SK-N-SH (cell line): ENCODE measurements at regions not wholly inside any gene's neighbourhood (a gene's known extent, or its start where the extent isn't known, plus 50 kb on each side); places are given as distances from the start of the nearest gene placed in this dataset.

Experiments
- CTCF ChIA-PET: fragments of 300-600, 350-600 bp; formaldehyde crosslinking; extraction: SDS; loops from one replicate; lab custom pipeline; 2021; lab: Yijun Ruan, JAX
- POLR2A ChIA-PET: fragments of 350-600 bp; sonication (Branson Sonifier 250); formaldehyde crosslinking; extraction: SDS; loops from one replicate; lab custom pipeline; 2020; ENCODE audit warnings: antibody characterized with exemption, inconsistent platforms; lab: Yijun Ruan, JAX
- DNase-seq: peaks from one replicate; pipeline ENCODE4 v3.0.0; 2012
- H2AFZ ChIP-seq: fragments of 200-600 bp; sonication (generic); 2 replicates; pipeline ENCODE4 v1.8.1; 2016; ENCODE audit warnings: antibody characterized with exemption, mild to moderate bottlenecking, low read depth
- H3F3A ChIP-seq: fragments of 200-600 bp; sonication (generic); replicated peaks from 2 replicates; pipeline ENCODE3; 2016; ENCODE audit warnings: antibody characterized with exemption, mild to moderate bottlenecking; ENCODE audit not compliant: insufficient read depth
- H3K27ac ChIP-seq, 2 experiments: fragments of 200-500 bp in 1 of 2; fragments of 200-600 bp in 1 of 2; sonication (Bioruptor generic) in 1 of 2; sonication (generic), shearing (Covaris generic) in 1 of 2; 2 replicates each; pipeline versions ENCODE4 v1.5.1 to v1.6.1; 2014 to 2016; ENCODE audit warnings: low read depth in 2 of 2, inconsistent platforms in 1 of 2, low read length in 1 of 2, mild to moderate bottlenecking in 1 of 2, mixed read lengths in 1 of 2
- H3K27me3 ChIP-seq: fragments of 200-600 bp; sonication (generic), shearing (Covaris generic); 2 replicates; pipeline ENCODE4 v1.6.1; 2016; ENCODE audit warnings: mixed run types; ENCODE audit not compliant: insufficient read depth
- H3K36me3 ChIP-seq, 2 experiments: fragments of 200-500 bp in 1 of 2; fragments of 200-600 bp in 1 of 2; sonication (Bioruptor generic) in 1 of 2; sonication (generic) in 1 of 2; replicated peaks in 1 of 2; 2 replicates each; pipeline versions ENCODE3 to v1.5.1; 2014 to 2016; ENCODE audit warnings: low read length in 1 of 2, mild to moderate bottlenecking in 1 of 2; ENCODE audit not compliant: insufficient read depth in 2 of 2, control insufficient read depth in 1 of 2
- H3K4me1 ChIP-seq, 2 experiments: fragments of 200-500 bp in 1 of 2; fragments of 200-600 bp in 1 of 2; sonication (Bioruptor generic) in 1 of 2; sonication (generic), shearing (Covaris generic) in 1 of 2; 2 replicates each; pipeline versions ENCODE4 v1.5.1 to v1.6.1; 2014 to 2016; ENCODE audit warnings: low read depth in 1 of 2, low read length in 1 of 2, mixed run types in 1 of 2; ENCODE audit not compliant: insufficient read depth in 2 of 2, control insufficient read depth in 1 of 2
- H3K4me2 ChIP-seq: fragments of 200-600 bp; sonication (generic), shearing (Covaris generic); 2 replicates; pipeline ENCODE4 v1.6.1; 2017; ENCODE audit warnings: mixed run types
- H3K4me3 ChIP-seq, 2 experiments: fragments of 200-500 bp in 1 of 2; fragments of 200-600 bp in 1 of 2; sonication (Bioruptor generic) in 1 of 2; sonication (generic), shearing (Covaris generic) in 1 of 2; 2 replicates each; pipeline versions ENCODE4 v1.5.1 to v1.8.1; 2014 to 2016; ENCODE audit warnings: low read depth in 2 of 2, inconsistent platforms in 1 of 2, low read length in 1 of 2, mild to moderate bottlenecking in 1 of 2, mixed read lengths in 1 of 2, moderate library complexity in 1 of 2
- H3K79me2 ChIP-seq: fragments of 200-600 bp; sonication (generic); 2 replicates; pipeline ENCODE4 v1.8.1; 2017; ENCODE audit warnings: mild to moderate bottlenecking; ENCODE audit not compliant: insufficient read depth
- H3K9ac ChIP-seq: fragments of 200-600 bp; sonication (generic); 2 replicates; pipeline ENCODE4 v1.6.1; 2017; ENCODE audit warnings: mixed run types
- H3K9me2 ChIP-seq: fragments of 200-600 bp; sonication (generic); 2 replicates; pipeline ENCODE4 v1.6.1; 2017; ENCODE audit warnings: mixed run types
- H3K9me3 ChIP-seq: fragments of 200-600 bp; sonication (generic); 2 replicates; pipeline ENCODE4 v1.6.1; 2017; ENCODE audit warnings: mixed run types, mild to moderate bottlenecking, moderate library complexity
- H4K20me1 ChIP-seq: fragments of 200-600 bp; sonication (generic); 2 replicates; pipeline ENCODE4 v1.6.1; 2017; ENCODE audit warnings: mild to moderate bottlenecking, mixed run types; ENCODE audit not compliant: insufficient read depth
- ELF1 ChIP-seq: IDR thresholded peaks from 2 replicates; pipeline ENCODE4 v1.4.0; 2012
- EP300 ChIP-seq, 2 experiments: IDR thresholded peaks; 2 replicates each; pipeline versions ENCODE4 v1.4.0 to v1.6.1; 2012; ENCODE audit warnings: borderline replicate concordance in 1 of 2, low read depth in 1 of 2, low read length in 1 of 2
- EZH2phosphoT487 ChIP-seq: fragments of 200-600 bp; sonication (generic); IDR thresholded peaks from 2 replicates; pipeline ENCODE4 v1.6.1; 2017; ENCODE audit warnings: low read depth, mixed run types, mild to moderate bottlenecking, antibody characterized with exemption, moderate library complexity, borderline replicate concordance
- FOSL2 ChIP-seq: IDR thresholded peaks from 2 replicates; pipeline ENCODE4 v1.4.0; 2012; ENCODE audit warnings: low read depth, mild to moderate bottlenecking, moderate library complexity, borderline replicate concordance
- GABPA ChIP-seq: IDR thresholded peaks from 2 replicates; pipeline ENCODE4 v1.4.0; 2012; ENCODE audit warnings: low read depth, mild to moderate bottlenecking
- GATA2 ChIP-seq: sonication (generic); formaldehyde crosslinking; IDR thresholded peaks from 2 replicates; pipeline ENCODE4 v1.5.0; 2020; ENCODE audit warnings: mild to moderate bottlenecking, missing genetic modification reagents
- JUND ChIP-seq: IDR thresholded peaks from 2 replicates; pipeline ENCODE4 v1.4.0; 2012
- MEF2A ChIP-seq: IDR thresholded peaks from 2 replicates; pipeline ENCODE4 v1.4.0; 2012; ENCODE audit warnings: low read depth, borderline replicate concordance
- MXI1 ChIP-seq: IDR thresholded peaks from 2 replicates; pipeline ENCODE4 v1.6.1; 2012; ENCODE audit warnings: mild to moderate bottlenecking, low read depth, low read length, improper control_type of control experiment
- NFIC ChIP-seq: IDR thresholded peaks from 2 replicates; pipeline ENCODE4 v1.4.0; 2012; ENCODE audit warnings: borderline replicate concordance
- NRF1 ChIP-seq: IDR thresholded peaks from 2 replicates; pipeline ENCODE4 v1.6.1; 2012; ENCODE audit warnings: low read depth, mild to moderate bottlenecking, low read length
- POLR2AphosphoS5 ChIP-seq: IDR thresholded peaks from 2 replicates; pipeline ENCODE4 v1.6.1; 2012; ENCODE audit warnings: low read depth, low read length
- RAD21 ChIP-seq: IDR thresholded peaks from 2 replicates; pipeline ENCODE4 v1.6.1; 2012; ENCODE audit warnings: mild to moderate bottlenecking, low read length
- RCOR1 ChIP-seq: fragments of 150-350 bp; IDR thresholded peaks from 2 replicates; pipeline ENCODE4 v1.6.1; 2017; ENCODE audit warnings: antibody characterized with exemption, low read length
- RFX5 ChIP-seq: IDR thresholded peaks from 2 replicates; pipeline ENCODE4 v1.6.1; 2012; ENCODE audit warnings: mild to moderate bottlenecking, improper control_type of control experiment, low read length
- SIN3A ChIP-seq: IDR thresholded peaks from 2 replicates; pipeline ENCODE4 v1.6.1; 2012; ENCODE audit warnings: low read depth, mild to moderate bottlenecking, low read length, moderate library complexity, borderline replicate concordance
- TCF12 ChIP-seq: IDR thresholded peaks from 2 replicates; pipeline ENCODE4 v1.4.0; 2012
- TEAD4 ChIP-seq: IDR thresholded peaks from 2 replicates; pipeline ENCODE4 v1.4.0; 2012; ENCODE audit warnings: mild to moderate bottlenecking, borderline replicate concordance; ENCODE audit not compliant: insufficient read depth
- USF1 ChIP-seq: IDR thresholded peaks from 2 replicates; pipeline ENCODE4 v1.4.0; 2012; ENCODE audit warnings: low read depth, borderline replicate concordance
- WGBS: methylation state at CpG from one replicate; pipeline ENCODE4 v1.1.6; 2017; ENCODE audit warnings: low lambda C conversion rate; 5-methylcytosine and 5-hydroxymethylcytosine counted together

GRCh38 chr1:60589046-60589748, 493.2 kb upstream of the NFIA start:
- WGBS = 66% methylated on average over 4 of the region's 4 CpGs

GRCh38 chr1:60584371-60584770, 498.0 kb upstream of the NFIA start:
- Histone ChIP-seq H3K9me2 (no peaks in the 10 kb centered on the region), H2AFZ (no peak overlapping the region), H3K4me2 (no peak overlapping the region), H3F3A (no peaks in the 10 kb centered on the region), H4K20me1 (no peaks in the 10 kb centered on the region), H3K9ac (no peak overlapping the region), H3K27ac (no peak overlapping the region), H3K79me2 (no peaks in the 10 kb centered on the region), H3K36me3 (no peaks in the 10 kb centered on the region), H3K27me3 (no peaks in the 10 kb centered on the region), H3K4me1 (no peaks in the 10 kb centered on the region), H3K9me3 (peaks cover 6% of the 10 kb centered on the region), H3K4me3 (no peak overlapping the region)
- 4% methylated on average over 2 of the region's 2 CpGs for WGBS
- DNase-seq = no peak
- ChIA-PET POLR2A (no interaction called here), CTCF (interaction anchor here (0.9 to 1.2 kb wide), 2 partner anchors 156 to 303 kb away, joined by 3 to 4 read pairs; no protein-coding TSS in a partner anchor)
- no peak for TF ChIP-seq TEAD4
- TF ChIP-seq USF1 = no peak
- no peak for TF ChIP-seq EP300 (IDR thresholded peaks at IDR 0.05; ENCODE audit: borderline replicate concordance in 1 of 2, low read depth in 1 of 2, low read length in 1 of 2)
- TF ChIP-seq NFIC = no peak
- TF ChIP-seq TCF12 = no peak
- no peak for TF ChIP-seq EZH2phosphoT487
- TF ChIP-seq GATA2 (CRISPR knock-in tag) = no peak
- TF ChIP-seq FOSL2 = no peak
- no peak for TF ChIP-seq JUND
- TF ChIP-seq RCOR1 = no peak
- no peak for TF ChIP-seq NRF1
- TF ChIP-seq POLR2AphosphoS5 = no peak
- no peak for TF ChIP-seq ELF1
- TF ChIP-seq SIN3A = no peak
- no peak for TF ChIP-seq MEF2A
- no peak for TF ChIP-seq RFX5
- no peak for TF ChIP-seq GABPA
- no peak for TF ChIP-seq MXI1
- TF ChIP-seq RAD21 = no peak

More at GRCh38 chr1:60589046-60589748, 493.2 kb upstream of the NFIA start:
- Histone ChIP-seq H3K4me2 (no peak overlapping the region), H2AFZ (no peak overlapping the region), H4K20me1 (no peaks in the 10 kb centered on the region), H3K36me3 (no peaks in the 10 kb centered on the region), H3F3A (no peaks in the 10 kb centered on the region), H3K27ac (no peak overlapping the region), H3K9me2 (no peaks in the 10 kb centered on the region), H3K79me2 (no peaks in the 10 kb centered on the region), H3K4me3 (no peak overlapping the region), H3K9ac (no peak overlapping the region), H3K9me3 (peaks cover under 1% of the 10 kb centered on the region; the same call in 1 of the 2 replicates), H3K4me1 (no peaks in the 10 kb centered on the region), H3K27me3 (no peaks in the 10 kb centered on the region)
- ChIA-PET POLR2A (no interaction called here), CTCF (no interaction called here)
- DNase-seq = no peak
- TF ChIP-seq RFX5 (no peak), TEAD4 (no peak)
